ENCODE measurements at regions not wholly inside any gene's neighbourhood (a gene's known extent, or its start where the extent isn't known, plus 50 kb on each side); places are given as distances from the start of the nearest gene placed in this dataset.

GRCh38 chr13:70814684-70815083, 706.4 kb upstream of the KLHL1 start:
- Histone ChIP-seq H3K4me1 (no peaks in the 10 kb centered on the region), H3K36me3 (no peaks in the 10 kb centered on the region), H3K27ac (no peak overlapping the region), H3K9me3 (no peaks in the 10 kb centered on the region), H3K4me3 (no peak overlapping the region), H3K27me3 (no peaks in the 10 kb centered on the region)
- WGBS, 2 donors, result 68 to 69% methylated on average over 3 of the region's 3 CpGs
- TF ChIP-seq POLR2A (IDR thresholded peaks at IDR 0.05), result no peak
- no peak for TF ChIP-seq EP300 (IDR thresholded peaks at IDR 0.05)
- TF ChIP-seq, protein P1, sequence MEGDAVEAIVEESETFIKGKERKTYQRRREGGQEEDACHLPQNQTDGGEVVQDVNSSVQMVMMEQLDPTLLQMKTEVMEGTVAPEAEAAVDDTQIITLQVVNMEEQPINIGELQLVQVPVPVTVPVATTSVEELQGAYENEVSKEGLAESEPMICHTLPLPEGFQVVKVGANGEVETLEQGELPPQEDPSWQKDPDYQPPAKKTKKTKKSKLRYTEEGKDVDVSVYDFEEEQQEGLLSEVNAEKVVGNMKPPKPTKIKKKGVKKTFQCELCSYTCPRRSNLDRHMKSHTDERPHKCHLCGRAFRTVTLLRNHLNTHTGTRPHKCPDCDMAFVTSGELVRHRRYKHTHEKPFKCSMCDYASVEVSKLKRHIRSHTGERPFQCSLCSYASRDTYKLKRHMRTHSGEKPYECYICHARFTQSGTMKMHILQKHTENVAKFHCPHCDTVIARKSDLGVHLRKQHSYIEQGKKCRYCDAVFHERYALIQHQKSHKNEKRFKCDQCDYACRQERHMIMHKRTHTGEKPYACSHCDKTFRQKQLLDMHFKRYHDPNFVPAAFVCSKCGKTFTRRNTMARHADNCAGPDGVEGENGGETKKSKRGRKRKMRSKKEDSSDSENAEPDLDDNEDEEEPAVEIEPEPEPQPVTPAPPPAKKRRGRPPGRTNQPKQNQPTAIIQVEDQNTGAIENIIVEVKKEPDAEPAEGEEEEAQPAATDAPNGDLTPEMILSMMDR (IDR thresholded peaks at IDR 0.05), result no peak
- TF ChIP-seq POLR2AphosphoS5 (IDR thresholded peaks at IDR 0.05), result no peak
- DNase-seq, result no peak
- ATAC-seq (ENCODE audit: low FRiP score in 2 of 2), result no peak

DNA sequence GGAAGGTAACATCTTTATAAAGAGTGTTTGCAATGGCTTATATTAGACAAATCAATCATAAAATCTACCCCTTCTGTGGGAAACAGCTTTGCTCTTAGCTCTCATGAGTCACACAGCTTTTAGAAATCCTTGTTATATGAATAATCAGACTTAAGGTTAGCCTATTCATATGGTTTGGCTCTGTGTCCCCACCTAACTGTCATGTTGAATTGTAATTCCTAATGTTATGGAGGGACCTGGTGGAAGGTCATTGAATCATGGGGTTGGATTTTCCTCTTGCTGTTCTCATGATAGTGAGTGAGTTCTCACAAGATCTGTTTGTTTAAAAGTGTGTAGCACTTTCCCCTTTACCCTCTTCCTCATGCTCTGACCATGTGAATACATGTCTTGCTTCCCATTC, 704.2 kb upstream of the KLHL1 start:
- peaks cover 0 to 5% (median 0%) of the 10 kb centered on the region in 4 donors for H3K9me3 ChIP-seq
- H3K4me1 ChIP-seq, result no peaks in the 10 kb centered on the region
- H3K36me3 ChIP-seq, result no peaks in the 10 kb centered on the region
- no peak overlapping the region for H3K27ac ChIP-seq
- DNase-seq, result no peak
- ATAC-seq (ENCODE audit: low FRiP score in 2 of 2), result no peak
- TF ChIP-seq POLR2A (IDR thresholded peaks at IDR 0.05) (no peak), EP300 (IDR thresholded peaks at IDR 0.05) (no peak), POLR2AphosphoS5 (IDR thresholded peaks at IDR 0.05) (no peak)
- TF ChIP-seq, protein P1 (IDR thresholded peaks at IDR 0.05), result no peak
- no peak overlapping the region for H3K4me3 ChIP-seq
- no peaks in the 10 kb centered on the region for H3K27me3 ChIP-seq

DNA sequence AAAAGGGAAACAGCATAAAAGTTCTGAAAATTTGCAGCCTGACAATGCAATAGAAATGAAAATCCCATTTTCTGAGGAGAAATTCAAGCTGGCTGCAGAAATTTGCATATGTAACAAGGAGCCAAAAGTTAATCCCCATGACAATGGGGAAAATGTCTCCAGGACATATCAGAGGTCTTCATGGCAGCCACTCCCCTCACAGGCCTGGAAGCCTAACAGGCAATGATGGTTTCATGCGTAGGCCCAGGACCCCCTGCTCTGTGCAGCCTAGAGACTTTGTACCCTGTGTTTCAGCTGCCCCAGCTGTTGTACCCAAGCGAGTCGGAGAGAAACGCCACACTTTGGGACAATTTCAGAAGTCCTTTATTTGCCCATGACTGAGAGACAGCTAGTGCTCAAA, 701.3 kb upstream of the KLHL1 start:
- ATAC-seq (ENCODE audit: low FRiP score in 2 of 2), result no peak
- no peak overlapping the region for H3K27ac ChIP-seq
- no peaks in the 10 kb centered on the region for H3K4me1 ChIP-seq
- 80 to 89% methylated on average over 4 of the region's 4 CpGs for WGBS, 2 donors
- peaks cover 0 to 5% (median 0%) of the 10 kb centered on the region in 4 donors for H3K9me3 ChIP-seq
- no peaks in the 10 kb centered on the region for H3K36me3 ChIP-seq
- no peak for DNase-seq
- H3K4me3 ChIP-seq, result no peak overlapping the region
- TF ChIP-seq POLR2AphosphoS5 (IDR thresholded peaks at IDR 0.05) (no peak), POLR2A (IDR thresholded peaks at IDR 0.05) (no peak), EP300 (IDR thresholded peaks at IDR 0.05) (no peak)
- TF ChIP-seq, protein P1 (IDR thresholded peaks at IDR 0.05), result no peak
- H3K27me3 ChIP-seq, result no peaks in the 10 kb centered on the region

- Histone ChIP-seq H3K36me3 (no peaks in the 10 kb centered on the region), H3K27me3 (no peaks in the 10 kb centered on the region), H3K4me3 (no peak overlapping the region), H3K27ac (no peak overlapping the region), H3K9me3 (no peaks in the 10 kb centered on the region), H3K4me1 (no peaks in the 10 kb centered on the region)
- TF ChIP-seq POLR2AphosphoS5 (IDR thresholded peaks at IDR 0.05), result no peak
- no peak for ATAC-seq (ENCODE audit: low FRiP score in 2 of 2)
- DNase-seq, result no peak
Observed at GRCh38 chr13:70798385-70798784, 690.1 kb upstream of the KLHL1 start.

- Histone ChIP-seq H3K9me3 (no peaks in the 10 kb centered on the region), H3K27me3 (no peaks in the 10 kb centered on the region), H3K27ac (no peak overlapping the region), H3K36me3 (no peaks in the 10 kb centered on the region), H3K4me3 (no peak overlapping the region), H3K4me1 (no peaks in the 10 kb centered on the region)
- ATAC-seq (ENCODE audit: low FRiP score in 2 of 2), result no peak
- 39 to 43% methylated on average over 3 of the region's 3 CpGs for WGBS, 2 donors
- no peak for DNase-seq
- TF ChIP-seq POLR2A (IDR thresholded peaks at IDR 0.05) (no peak), EP300 (IDR thresholded peaks at IDR 0.05) (no peak), POLR2AphosphoS5 (IDR thresholded peaks at IDR 0.05) (no peak)
- TF ChIP-seq, protein P1 (IDR thresholded peaks at IDR 0.05), result no peak
Observed at GRCh38 chr13:70795484-70795883, 687.2 kb upstream of the KLHL1 start.
